ENCODE measurements at regions not wholly inside any gene's neighbourhood (a gene's known extent, or its start where the extent isn't known, plus 50 kb on each side); places are given as distances from the start of the nearest gene placed in this dataset.

DNA sequence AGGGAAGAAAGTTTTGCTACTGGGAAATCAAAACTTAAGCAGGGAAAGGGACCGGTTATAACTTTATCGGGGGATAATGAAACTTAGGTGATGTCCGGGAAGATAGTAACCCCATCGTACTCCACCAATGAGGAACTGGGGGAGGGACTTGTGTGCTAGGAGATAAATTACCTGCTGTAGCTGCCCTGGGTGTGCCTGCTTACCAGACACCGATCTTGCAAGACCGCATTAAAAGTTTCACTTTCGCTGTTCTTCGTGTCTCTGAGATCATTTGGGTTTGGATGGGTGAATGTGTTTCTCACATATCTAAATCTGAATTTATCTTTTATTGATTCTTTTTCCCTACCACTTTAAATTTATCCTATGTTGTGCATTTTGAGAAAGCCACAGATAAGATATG is 381.4 kb downstream of the SLITRK6 start:
- H3K9me3 ChIP-seq: no peaks in the 10 kb centered on the region
- DNase-seq (no peak), ATAC-seq (ENCODE audit: low FRiP score in 2 of 2) (no peak)
- no peak overlapping the region for H3K4me3 ChIP-seq
- H3K27ac ChIP-seq: no peak overlapping the region
- WGBS, 2 donors: 95 to 97% methylated on average over 8 of the region's 8 CpGs
- H3K4me1 ChIP-seq: no peaks in the 10 kb centered on the region
- no peaks in the 10 kb centered on the region for H3K36me3 ChIP-seq
- H3K27me3 ChIP-seq: no peaks in the 10 kb centered on the region
- TF ChIP-seq POLR2A (IDR thresholded peaks at IDR 0.05): no peak
- no peak for TF ChIP-seq EP300 (IDR thresholded peaks at IDR 0.05)
- TF ChIP-seq, protein P1, sequence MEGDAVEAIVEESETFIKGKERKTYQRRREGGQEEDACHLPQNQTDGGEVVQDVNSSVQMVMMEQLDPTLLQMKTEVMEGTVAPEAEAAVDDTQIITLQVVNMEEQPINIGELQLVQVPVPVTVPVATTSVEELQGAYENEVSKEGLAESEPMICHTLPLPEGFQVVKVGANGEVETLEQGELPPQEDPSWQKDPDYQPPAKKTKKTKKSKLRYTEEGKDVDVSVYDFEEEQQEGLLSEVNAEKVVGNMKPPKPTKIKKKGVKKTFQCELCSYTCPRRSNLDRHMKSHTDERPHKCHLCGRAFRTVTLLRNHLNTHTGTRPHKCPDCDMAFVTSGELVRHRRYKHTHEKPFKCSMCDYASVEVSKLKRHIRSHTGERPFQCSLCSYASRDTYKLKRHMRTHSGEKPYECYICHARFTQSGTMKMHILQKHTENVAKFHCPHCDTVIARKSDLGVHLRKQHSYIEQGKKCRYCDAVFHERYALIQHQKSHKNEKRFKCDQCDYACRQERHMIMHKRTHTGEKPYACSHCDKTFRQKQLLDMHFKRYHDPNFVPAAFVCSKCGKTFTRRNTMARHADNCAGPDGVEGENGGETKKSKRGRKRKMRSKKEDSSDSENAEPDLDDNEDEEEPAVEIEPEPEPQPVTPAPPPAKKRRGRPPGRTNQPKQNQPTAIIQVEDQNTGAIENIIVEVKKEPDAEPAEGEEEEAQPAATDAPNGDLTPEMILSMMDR (IDR thresholded peaks at IDR 0.05): no peak
- no peak for TF ChIP-seq POLR2AphosphoS5 (IDR thresholded peaks at IDR 0.05)

DNA sequence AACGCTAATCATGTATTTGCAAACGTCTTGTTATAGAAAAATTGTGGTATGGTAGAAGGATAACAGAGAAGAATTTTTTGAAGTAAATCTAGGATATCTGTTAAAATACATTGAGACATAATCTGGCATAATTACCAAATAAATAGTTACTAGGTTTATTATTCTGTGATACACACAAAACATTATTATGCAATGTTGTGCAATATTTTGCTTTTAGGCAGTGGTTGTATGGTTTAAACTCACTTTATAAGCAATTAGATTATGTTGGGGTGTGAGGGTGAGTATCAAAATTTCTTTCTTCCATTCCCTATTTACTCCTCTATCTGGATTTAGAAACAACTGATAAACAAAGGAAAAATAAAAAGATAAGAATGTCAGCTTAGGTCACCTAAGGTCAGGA is 385.6 kb downstream of the SLITRK6 start:
- DNase-seq (no peak), ATAC-seq (ENCODE audit: low FRiP score in 2 of 2) (no peak)
- H3K4me1 ChIP-seq: no peaks in the 10 kb centered on the region
- no peaks in the 10 kb centered on the region for H3K36me3 ChIP-seq
- WGBS, 2 donors: 78 to 83% methylated on average over 2 of the region's 2 CpGs
- H3K4me3 ChIP-seq: no peak overlapping the region
- H3K9me3 ChIP-seq: no peaks in the 10 kb centered on the region
- TF ChIP-seq EP300 (IDR thresholded peaks at IDR 0.05) (no peak), POLR2A (IDR thresholded peaks at IDR 0.05) (no peak), POLR2AphosphoS5 (IDR thresholded peaks at IDR 0.05) (no peak)
- TF ChIP-seq, protein P1 (IDR thresholded peaks at IDR 0.05): no peak
- no peaks in the 10 kb centered on the region for H3K27me3 ChIP-seq
- H3K27ac ChIP-seq: no peak overlapping the region

DNA sequence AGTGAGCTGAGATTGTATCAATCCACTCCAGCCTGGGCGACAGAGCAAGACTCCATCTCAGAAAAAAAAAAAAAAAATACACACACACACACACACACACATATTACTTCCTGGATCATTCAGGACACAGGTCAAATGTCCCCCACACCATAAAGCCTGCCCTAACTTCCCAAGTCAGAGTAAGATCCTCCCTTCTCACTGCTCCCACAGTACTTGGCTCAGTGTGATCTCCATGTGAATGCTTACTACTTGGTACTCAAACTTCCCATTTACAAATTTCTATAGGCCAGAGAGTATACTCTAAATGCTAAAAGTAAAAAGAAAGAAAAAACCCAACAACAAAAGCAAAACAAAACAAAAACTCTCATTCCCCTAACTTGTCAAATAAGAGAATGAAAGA is 386.8 kb downstream of the SLITRK6 start:
- TF ChIP-seq EP300 (IDR thresholded peaks at IDR 0.05) (no peak), POLR2AphosphoS5 (IDR thresholded peaks at IDR 0.05) (no peak), POLR2A (IDR thresholded peaks at IDR 0.05) (no peak)
- TF ChIP-seq, protein P1 (IDR thresholded peaks at IDR 0.05): no peak
- no peak for ATAC-seq (ENCODE audit: low FRiP score in 2 of 2)

DNA sequence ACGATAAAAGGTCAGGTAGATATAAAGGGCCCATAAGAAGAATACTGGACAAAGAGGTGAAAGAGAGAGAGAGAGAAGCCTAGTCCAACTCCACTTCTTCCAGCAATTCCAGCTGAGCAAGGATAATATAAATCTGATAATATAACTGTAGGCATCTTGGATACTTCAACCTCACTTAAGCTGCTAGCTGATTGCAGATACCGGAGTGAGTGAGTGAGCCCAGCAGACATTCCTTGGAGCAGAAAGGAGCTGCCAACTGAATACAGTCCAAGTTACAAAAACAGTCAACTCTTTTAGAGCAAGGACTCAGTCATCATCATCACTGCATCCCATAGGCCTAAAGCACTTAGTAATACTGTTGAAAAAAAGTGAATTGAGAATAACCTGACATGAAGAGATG is 387.6 kb downstream of the SLITRK6 start:
- ATAC-seq (ENCODE audit: low FRiP score in 2 of 2) (no peak), DNase-seq (no peak)
- TF ChIP-seq POLR2A (IDR thresholded peaks at IDR 0.05) (no peak), EP300 (IDR thresholded peaks at IDR 0.05) (no peak), POLR2AphosphoS5 (IDR thresholded peaks at IDR 0.05) (no peak)
- TF ChIP-seq, protein P1 (IDR thresholded peaks at IDR 0.05): no peak
- no peaks in the 10 kb centered on the region for H3K27me3 ChIP-seq
- no peaks in the 10 kb centered on the region for H3K9me3 ChIP-seq
- 68 to 87% methylated on average over 2 of the region's 2 CpGs for WGBS, 2 donors
- no peak overlapping the region for H3K4me3 ChIP-seq
- no peaks in the 10 kb centered on the region for H3K36me3 ChIP-seq
- no peaks in the 10 kb centered on the region for H3K4me1 ChIP-seq
- H3K27ac ChIP-seq: no peak overlapping the region

More for the DNA sequence above, 386.8 kb downstream of the SLITRK6 start:
- H3K27ac ChIP-seq: no peak overlapping the region
- no peaks in the 10 kb centered on the region for H3K4me1 ChIP-seq
- DNase-seq: no peak
- H3K36me3 ChIP-seq: no peaks in the 10 kb centered on the region
- no peaks in the 10 kb centered on the region for H3K9me3 ChIP-seq
- 78 to 86% methylated on average over 1 of the region's 1 CpG for WGBS, 2 donors
- H3K4me3 ChIP-seq: no peak overlapping the region
- H3K27me3 ChIP-seq: no peaks in the 10 kb centered on the region

DNA sequence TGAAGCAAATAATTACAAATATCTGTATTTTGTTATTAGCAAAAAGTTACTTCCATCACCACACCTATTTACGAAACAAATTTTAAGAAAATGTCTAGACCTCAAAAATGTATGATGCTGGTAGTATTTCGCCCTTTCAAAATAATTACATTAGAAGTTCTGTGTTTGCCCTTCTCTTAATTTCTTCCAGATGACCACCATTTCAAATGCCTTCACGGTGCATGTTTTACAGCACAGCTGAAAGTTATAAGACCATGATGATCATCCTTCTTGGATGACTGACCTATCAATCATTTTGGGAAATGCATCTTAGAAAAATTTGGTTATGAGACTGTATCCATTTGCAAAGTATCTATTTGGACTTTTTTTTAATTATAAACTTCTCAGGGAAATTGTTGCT is 390.8 kb downstream of the SLITRK6 start:
- Histone ChIP-seq H3K36me3 (no peaks in the 10 kb centered on the region), H3K27ac (no peak overlapping the region), H3K4me3 (no peak overlapping the region), H3K4me1 (no peaks in the 10 kb centered on the region), H3K27me3 (no peaks in the 10 kb centered on the region), H3K9me3 (no peaks in the 10 kb centered on the region)
- 90 to 94% methylated on average over 3 of the region's 3 CpGs for WGBS, 2 donors
- DNase-seq (no peak), ATAC-seq (ENCODE audit: low FRiP score in 2 of 2) (no peak)
- TF ChIP-seq POLR2A (IDR thresholded peaks at IDR 0.05): no peak
- TF ChIP-seq, protein P1 (IDR thresholded peaks at IDR 0.05): no peak
- TF ChIP-seq EP300 (IDR thresholded peaks at IDR 0.05): no peak
- TF ChIP-seq POLR2AphosphoS5 (IDR thresholded peaks at IDR 0.05): no peak

Measured in upper lobe of left lung (tissue), 6 donors.